Kidney (tissue), 13 donors: ENCODE measurements at regions not wholly inside any gene's neighbourhood (a gene's known extent, or its start where the extent isn't known, plus 50 kb on each side); places are given as distances from the start of the nearest gene placed in this dataset.

Experiments
- DNase-seq, 5 donors: peaks; one replicate each; pipeline ENCODE4 v3.0.0-alpha.2; 2013 to 2020
- FAIRE-seq: peaks from 2 replicates; lab custom pipeline; 2012; peaks lifted over from hg19 to GRCh38; lab: Jason Lieb, UNC
- H3K27ac ChIP-seq, 2 donors: one replicate each; pipeline ENCODE4 v1.7.0; 2013; ENCODE audit warnings: low read depth in 2 of 2, low read length in 2 of 2, inconsistent platforms in 1 of 2
- H3K27me3 ChIP-seq: one replicate; pipeline ENCODE4 v1.7.1; 2013; ENCODE audit warnings: low read length, inconsistent platforms; ENCODE audit not compliant: control insufficient read depth, insufficient read depth
- H3K36me3 ChIP-seq, 3 donors: one replicate each; pipeline versions ENCODE4 v1.7.0 to v1.7.1; 2013; ENCODE audit warnings: low read length in 3 of 3, control low read depth in 1 of 3, inconsistent platforms in 1 of 3; ENCODE audit not compliant: insufficient read depth in 3 of 3, control insufficient read depth in 2 of 3
- H3K4me1 ChIP-seq, 3 donors: one replicate each; pipeline versions ENCODE4 v1.7.0 to v1.7.1; 2013; ENCODE audit warnings: low read length in 3 of 3, inconsistent platforms in 1 of 3, low read depth in 1 of 3; ENCODE audit not compliant: control insufficient read depth in 2 of 3, insufficient read depth in 2 of 3
- H3K4me3 ChIP-seq, 3 donors: one replicate each; pipeline versions ENCODE4 v1.7.0 to v1.8.1; 2013; ENCODE audit warnings: low read length in 3 of 3, control low read depth in 1 of 3, inconsistent platforms in 1 of 3
- H3K9ac ChIP-seq, 3 donors: one replicate each; pipeline versions ENCODE4 v1.7.0 to v1.7.1; 2013; ENCODE audit warnings: low read length in 3 of 3, control low read depth in 1 of 3, inconsistent platforms in 1 of 3
- H3K9me3 ChIP-seq, 3 donors: one replicate each; pipeline versions ENCODE4 v1.7.0 to v1.7.1; 2013; ENCODE audit warnings: low read length in 3 of 3, control low read depth in 1 of 3, inconsistent platforms in 1 of 3; ENCODE audit not compliant: control insufficient read depth in 2 of 3, insufficient read depth in 1 of 3
- intact Hi-C: fragments of 100-400 bp; cut with DNase I; formaldehyde crosslinking; loops from one replicate; pipeline ENCODE4 v1.11.1; 2022
- TF ChIP-seq, protein P1 (sequence below): IDR thresholded peaks from 3 replicates; pipeline ENCODE4 v1.5.1; 2012; ENCODE audit warnings: mild to moderate bottlenecking, moderate library complexity, borderline replicate concordance; ENCODE audit not compliant: insufficient read depth; ENCODE audit errors: extremely low read depth
- donor health status: control.
- donor health status: control.
- donor health status: control.
- donor health status: control.
- donor health status: control.
- donor health status: DM: yes; HTN: yes; CAD: no.
- donor health status: Normal renal cell carcinoma (clear cell type).

DNA sequence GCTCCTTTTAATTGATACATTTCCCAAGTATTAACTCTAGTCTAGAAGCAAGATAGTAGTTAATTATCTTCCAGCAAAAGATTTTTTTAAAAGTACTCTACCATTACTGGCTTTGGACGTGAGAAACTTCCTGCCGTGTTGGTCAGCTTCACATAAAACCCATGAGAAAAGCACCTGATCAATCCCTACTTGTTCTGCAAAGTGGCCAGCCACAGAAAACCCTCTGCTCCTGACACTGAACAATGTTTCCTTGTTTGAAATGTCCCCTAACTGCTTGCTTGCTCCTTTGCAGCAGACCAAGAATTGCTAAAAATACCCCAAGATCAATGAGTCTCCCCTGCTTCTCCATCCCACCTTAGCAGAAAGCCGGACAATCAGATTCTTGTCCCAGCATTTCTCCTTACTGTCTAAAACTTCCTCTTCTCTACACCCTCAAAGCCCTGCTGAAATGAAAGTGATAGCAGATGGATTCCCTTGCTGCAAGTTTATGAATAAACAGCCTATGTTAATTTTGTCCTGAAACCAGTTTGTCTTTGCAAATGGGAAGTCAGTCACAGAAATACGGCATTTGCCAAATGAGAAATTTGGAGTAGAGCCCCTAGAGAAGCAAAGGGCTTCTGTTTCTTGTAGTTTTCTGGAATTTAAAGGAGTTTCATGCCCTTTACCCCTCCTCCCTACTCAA lies 207.1 kb upstream of the ARHGAP20 start:
- no peaks in the 10 kb centered on the region for H3K36me3 ChIP-seq
- no peaks in the 10 kb centered on the region for H3K9me3 ChIP-seq
- H3K9ac ChIP-seq, result no peak overlapping the region
- intact Hi-C loops, result no loop called here
- no peak overlapping the region for H3K27ac ChIP-seq
- no peak for DNase-seq
- H3K27me3 ChIP-seq, result no peaks in the 10 kb centered on the region
- FAIRE-seq, result no peak
- TF ChIP-seq, protein P1, sequence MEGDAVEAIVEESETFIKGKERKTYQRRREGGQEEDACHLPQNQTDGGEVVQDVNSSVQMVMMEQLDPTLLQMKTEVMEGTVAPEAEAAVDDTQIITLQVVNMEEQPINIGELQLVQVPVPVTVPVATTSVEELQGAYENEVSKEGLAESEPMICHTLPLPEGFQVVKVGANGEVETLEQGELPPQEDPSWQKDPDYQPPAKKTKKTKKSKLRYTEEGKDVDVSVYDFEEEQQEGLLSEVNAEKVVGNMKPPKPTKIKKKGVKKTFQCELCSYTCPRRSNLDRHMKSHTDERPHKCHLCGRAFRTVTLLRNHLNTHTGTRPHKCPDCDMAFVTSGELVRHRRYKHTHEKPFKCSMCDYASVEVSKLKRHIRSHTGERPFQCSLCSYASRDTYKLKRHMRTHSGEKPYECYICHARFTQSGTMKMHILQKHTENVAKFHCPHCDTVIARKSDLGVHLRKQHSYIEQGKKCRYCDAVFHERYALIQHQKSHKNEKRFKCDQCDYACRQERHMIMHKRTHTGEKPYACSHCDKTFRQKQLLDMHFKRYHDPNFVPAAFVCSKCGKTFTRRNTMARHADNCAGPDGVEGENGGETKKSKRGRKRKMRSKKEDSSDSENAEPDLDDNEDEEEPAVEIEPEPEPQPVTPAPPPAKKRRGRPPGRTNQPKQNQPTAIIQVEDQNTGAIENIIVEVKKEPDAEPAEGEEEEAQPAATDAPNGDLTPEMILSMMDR, result no peak
- H3K4me1 ChIP-seq, result no peaks in the 10 kb centered on the region
- no peak overlapping the region for H3K4me3 ChIP-seq

DNA sequence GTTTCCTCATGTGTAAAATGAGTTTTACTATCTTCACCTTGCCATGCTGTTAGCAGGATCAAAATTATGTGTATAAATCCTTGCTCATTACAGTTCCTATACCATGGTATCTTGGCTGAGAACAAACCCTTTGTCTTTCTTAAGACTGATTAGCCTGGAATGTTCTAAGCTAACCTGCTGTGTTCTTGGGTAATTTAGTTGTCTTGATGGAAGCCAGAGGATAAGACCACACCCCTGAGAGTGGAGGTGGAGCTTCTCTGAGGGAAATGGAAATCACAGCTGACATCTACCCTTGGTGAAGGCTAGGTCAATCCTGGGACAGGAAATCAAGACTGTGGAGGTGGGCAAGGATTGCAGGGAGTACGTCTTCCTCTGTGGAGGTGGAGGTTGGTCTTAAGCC lies 206.1 kb upstream of the ARHGAP20 start:
- no peak for DNase-seq
- FAIRE-seq, result no peak

GRCh38 chr11:110912437-110912836 lies 200.2 kb upstream of the ARHGAP20 start:
- Histone ChIP-seq H3K27ac (no peak overlapping the region), H3K4me1 (no peaks in the 10 kb centered on the region), H3K9me3 (no peaks in the 10 kb centered on the region), H3K27me3 (no peaks in the 10 kb centered on the region), H3K9ac (no peak overlapping the region), H3K4me3 (no peak overlapping the region), H3K36me3 (no peaks in the 10 kb centered on the region)
- TF ChIP-seq, protein P1, result no peak
- intact Hi-C loops, result no loop called here
- no peak for DNase-seq
- no peak for FAIRE-seq

More for the DNA sequence above, 206.1 kb upstream of the ARHGAP20 start:
- H3K27ac ChIP-seq, result no peak overlapping the region
- H3K27me3 ChIP-seq, result no peaks in the 10 kb centered on the region
- H3K9me3 ChIP-seq, result no peaks in the 10 kb centered on the region
- H3K4me1 ChIP-seq, result no peaks in the 10 kb centered on the region
- TF ChIP-seq, protein P1, result no peak
- no peak overlapping the region for H3K4me3 ChIP-seq
- H3K36me3 ChIP-seq, result no peaks in the 10 kb centered on the region
- no peak overlapping the region for H3K9ac ChIP-seq
- intact Hi-C loops, result no loop called here

DNA sequence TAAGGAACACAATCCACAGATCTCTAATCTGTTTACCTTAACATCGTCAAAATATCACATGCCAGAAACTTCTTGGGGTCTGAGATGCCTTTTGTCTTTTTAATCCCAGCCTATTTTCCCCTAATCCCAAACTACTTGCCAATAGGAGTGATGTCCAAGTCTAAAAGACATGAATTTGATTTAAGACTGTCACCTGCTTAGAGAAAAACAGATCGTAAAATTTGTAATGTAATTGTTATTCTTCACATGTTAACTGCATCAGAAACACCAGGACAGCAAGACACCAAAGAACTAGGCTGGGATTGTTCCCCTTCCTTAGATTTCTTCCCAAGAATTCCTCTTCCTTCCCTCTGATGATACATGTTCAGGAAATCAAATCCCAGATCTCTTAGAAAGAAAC lies 198.1 kb upstream of the ARHGAP20 start:
- no peaks in the 10 kb centered on the region for H3K9me3 ChIP-seq
- no peaks in the 10 kb centered on the region for H3K4me1 ChIP-seq
- H3K27me3 ChIP-seq, result no peaks in the 10 kb centered on the region
- intact Hi-C loops, result no loop called here
- H3K36me3 ChIP-seq, result no peaks in the 10 kb centered on the region
- DNase-seq (no peak), FAIRE-seq (no peak)
- H3K9ac ChIP-seq, result no peak overlapping the region
- TF ChIP-seq, protein P1, result no peak
- no peak overlapping the region for H3K4me3 ChIP-seq
- H3K27ac ChIP-seq, result no peak overlapping the region
